HFF-Myc (cell line): ENCODE measurements at regions not wholly inside any gene's neighbourhood (a gene's known extent, or its start where the extent isn't known, plus 50 kb on each side); places are given as distances from the start of the nearest gene placed in this dataset.

Source experiments
- DNase-seq: peaks from one replicate; pipeline ENCODE4 v3.0.0-alpha.2; 2011; ENCODE audit warnings: low read depth; ENCODE audit errors: extremely low read depth
- H3K4me3 ChIP-seq: replicated peaks from 2 replicates; pipeline ENCODE4 v1.5.1; 2011; ENCODE audit warnings: low read depth, mild to moderate bottlenecking, control low read depth, low read length
- TF ChIP-seq, protein P1 (sequence below): IDR thresholded peaks from 2 replicates; pipeline ENCODE4 v1.5.1; 2012; ENCODE audit warnings: mild to moderate bottlenecking, low read depth, low read length, control low read depth; ENCODE audit errors: missing control alignments

DNA sequence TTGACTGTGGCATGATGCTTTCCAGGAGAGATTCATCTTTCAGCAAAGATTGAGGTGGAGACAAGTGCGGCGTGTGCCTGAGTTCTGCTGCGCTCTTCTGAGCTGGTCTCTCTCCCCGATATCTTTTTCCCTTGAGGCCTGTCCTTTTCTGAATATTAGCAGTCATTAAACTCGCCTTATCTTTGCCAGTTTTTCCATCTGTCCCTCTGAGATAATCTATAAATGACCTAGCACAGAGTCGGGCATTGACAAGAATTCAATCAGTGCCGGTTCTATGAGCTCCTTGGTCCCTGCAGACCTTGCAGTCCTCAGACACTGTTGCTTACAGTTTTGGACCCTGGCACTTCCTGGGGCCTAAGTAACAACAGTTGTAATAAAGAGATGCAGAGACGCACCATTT lies 89.7 kb upstream of the IKZF1 start:
- no peak overlapping the region for H3K4me3 ChIP-seq
- DNase-seq = no peak
- TF ChIP-seq, protein P1, sequence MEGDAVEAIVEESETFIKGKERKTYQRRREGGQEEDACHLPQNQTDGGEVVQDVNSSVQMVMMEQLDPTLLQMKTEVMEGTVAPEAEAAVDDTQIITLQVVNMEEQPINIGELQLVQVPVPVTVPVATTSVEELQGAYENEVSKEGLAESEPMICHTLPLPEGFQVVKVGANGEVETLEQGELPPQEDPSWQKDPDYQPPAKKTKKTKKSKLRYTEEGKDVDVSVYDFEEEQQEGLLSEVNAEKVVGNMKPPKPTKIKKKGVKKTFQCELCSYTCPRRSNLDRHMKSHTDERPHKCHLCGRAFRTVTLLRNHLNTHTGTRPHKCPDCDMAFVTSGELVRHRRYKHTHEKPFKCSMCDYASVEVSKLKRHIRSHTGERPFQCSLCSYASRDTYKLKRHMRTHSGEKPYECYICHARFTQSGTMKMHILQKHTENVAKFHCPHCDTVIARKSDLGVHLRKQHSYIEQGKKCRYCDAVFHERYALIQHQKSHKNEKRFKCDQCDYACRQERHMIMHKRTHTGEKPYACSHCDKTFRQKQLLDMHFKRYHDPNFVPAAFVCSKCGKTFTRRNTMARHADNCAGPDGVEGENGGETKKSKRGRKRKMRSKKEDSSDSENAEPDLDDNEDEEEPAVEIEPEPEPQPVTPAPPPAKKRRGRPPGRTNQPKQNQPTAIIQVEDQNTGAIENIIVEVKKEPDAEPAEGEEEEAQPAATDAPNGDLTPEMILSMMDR = no peak

DNA sequence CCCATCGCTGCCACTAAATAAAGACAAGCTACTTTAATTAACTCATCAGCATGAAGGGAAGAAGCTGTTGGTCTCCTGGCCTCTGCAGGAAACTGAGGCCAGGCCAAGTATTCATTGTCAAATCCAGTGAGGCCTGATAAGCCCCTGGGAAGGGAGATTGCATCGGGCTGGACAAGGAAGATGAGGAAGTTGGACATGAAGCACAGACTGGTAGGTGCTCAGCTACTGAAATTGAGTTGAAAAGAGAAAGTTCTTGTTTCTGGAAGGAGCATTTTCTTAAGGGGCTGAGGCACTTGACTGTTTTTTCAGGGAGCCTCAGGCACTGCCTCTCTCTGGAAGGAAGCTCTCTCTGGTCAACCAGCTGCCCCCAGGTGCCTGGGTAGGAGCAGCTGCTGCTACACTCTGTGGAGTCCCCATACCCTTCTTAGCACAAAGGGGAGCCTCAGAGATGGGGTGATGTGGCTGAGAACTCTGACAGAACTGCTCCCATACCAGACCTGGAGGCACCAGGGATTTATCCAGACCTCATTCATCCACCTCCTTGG lies 90.3 kb upstream of the IKZF1 start:
- H3K4me3 ChIP-seq = no peak overlapping the region
- no peak for DNase-seq
- TF ChIP-seq, protein P1 = no peak

DNA sequence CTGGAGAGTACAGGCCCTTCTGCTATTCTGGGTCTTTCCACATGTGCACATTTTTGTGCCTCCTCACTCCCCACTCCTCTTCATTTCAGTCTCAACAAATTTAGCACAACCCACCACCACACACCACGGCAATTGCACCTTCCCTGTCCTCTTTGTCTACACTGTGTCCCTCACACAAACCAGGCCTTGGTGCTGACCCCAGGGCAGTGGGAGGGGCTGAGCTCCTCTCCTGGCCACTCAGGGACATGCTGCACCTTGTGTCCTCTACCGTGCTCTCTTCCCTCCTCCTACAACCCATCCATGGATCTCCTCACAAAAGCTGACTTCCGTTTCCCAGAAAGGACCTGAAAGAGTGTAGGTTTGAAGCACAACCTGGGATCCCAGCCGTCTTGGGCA lies 90.9 kb upstream of the IKZF1 start:
- no peak overlapping the region for H3K4me3 ChIP-seq
- no peak for DNase-seq
- TF ChIP-seq, protein P1 = no peak

DNA sequence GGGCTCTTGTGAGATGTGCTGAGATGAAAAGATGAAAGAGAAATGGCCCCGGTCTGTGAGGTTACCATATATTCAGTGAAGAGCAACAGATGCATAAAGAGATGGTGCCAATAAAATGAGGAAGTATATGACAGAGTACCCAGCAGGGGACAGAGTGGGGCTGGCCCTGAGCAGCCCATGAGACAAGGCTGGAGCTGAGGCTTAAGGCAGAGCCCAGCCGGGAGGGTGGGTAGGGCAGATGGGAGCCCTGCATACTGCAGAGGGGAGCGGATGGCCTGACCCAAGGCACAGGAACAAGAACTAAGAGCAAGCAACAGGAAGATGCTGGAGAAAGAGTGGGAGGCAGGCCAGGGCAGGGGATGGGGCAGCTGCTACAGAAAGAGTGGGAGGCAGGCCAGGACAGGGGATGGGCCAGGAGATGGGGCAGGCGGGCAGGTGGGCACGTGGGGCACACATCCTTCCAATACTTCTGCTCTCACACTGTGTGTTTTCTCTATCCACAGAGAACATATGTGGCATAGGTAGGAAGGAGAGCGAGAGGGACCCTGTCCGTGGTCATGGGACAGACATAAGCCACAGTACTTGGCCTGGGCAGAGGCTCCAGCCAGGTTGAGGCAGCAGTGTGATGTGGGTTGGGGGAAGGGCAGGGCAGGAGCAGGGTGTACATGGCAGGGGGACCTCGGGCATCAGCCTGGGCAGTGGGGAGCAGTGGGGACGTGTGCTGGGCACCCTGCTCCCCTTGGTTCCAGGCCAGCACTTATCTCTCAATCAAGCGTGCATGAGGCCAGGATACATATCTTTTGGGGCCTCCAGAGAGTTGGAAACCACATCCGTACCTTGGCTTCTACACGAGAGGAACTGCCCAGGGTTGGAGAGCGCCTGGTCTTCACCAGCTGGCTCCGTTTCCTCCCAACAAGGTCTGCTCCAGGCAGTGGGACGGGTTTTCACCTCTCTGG lies 91.6 kb upstream of the IKZF1 start:
- DNase-seq = no peak
- TF ChIP-seq, protein P1 = no peak
- H3K4me3 ChIP-seq = no peak overlapping the region

DNA sequence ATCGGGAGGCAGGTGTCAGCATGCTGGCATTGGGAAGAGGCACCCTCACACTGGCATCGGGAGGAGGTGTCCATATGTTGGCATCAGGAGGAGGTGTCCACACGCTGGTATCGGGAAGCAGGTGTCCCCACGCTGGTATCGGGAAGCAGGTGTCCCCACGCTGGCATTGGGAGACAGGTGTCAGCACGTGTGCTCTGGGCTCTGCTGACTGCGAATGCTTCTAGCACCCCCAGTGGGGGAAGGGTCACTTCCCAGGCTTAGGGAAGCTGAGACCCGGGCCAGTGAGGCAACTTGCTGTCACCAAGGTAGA lies 92.5 kb upstream of the IKZF1 start:
- TF ChIP-seq, protein P1 = no peak
- no peak for DNase-seq
- H3K4me3 ChIP-seq = no peak overlapping the region

DNA sequence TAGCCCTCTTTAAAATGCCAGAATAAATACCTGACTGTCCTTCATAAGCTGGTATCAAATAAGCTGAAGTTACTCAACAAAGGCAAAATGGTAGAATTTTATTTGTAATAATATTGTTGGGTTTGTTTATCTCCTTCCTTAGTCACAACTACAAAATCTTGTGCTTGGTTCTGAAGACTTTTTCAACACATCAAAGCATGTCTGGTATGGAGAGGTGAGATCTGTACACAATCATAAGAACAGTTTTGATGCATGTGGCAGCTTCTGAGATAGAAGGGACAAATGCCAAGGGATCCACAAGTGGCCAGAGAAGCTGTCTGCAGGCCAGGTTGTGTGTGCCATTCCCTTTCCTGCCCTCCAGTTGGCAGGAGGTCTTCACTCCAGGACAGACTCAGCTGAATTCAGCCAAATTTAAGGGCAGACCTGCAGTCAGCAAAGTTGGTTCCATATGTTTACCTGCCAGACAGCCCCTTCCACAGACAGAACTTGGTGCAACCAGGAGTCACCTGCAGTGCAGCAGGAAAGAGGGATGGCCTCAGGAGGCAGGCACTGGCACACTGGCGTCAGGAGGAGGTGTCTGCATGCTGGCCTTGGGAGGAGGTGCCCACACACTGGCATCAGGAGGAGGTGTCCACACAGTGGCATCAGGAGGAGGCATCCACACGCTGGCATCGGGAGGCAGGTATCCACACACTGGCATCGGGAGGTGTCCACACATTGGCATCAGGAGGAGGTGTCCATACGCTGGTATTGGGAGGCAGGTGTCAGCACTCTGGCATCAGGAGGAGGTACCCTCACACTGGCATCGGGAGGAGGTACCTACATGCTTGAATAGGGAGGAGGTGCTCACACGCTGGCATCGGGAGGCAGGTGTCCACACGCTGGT lies 93.1 kb upstream of the IKZF1 start:
- TF ChIP-seq, protein P1 = no peak

More for the DNA sequence above, 93.1 kb upstream of the IKZF1 start:
- no peak for DNase-seq
- H3K4me3 ChIP-seq = no peak overlapping the region
